PC-9 (cell line): ENCODE measurements at regions not wholly inside any gene's neighbourhood (a gene's known extent, or its start where the extent isn't known, plus 50 kb on each side); places are given as distances from the start of the nearest gene placed in this dataset.

Experiments used
- CTCF ChIP-seq: fragments of 200-600 bp; sonication (generic); conservative IDR thresholded peaks from 2 replicates; pipeline ENCODE4 v1.6.1; 2017; ENCODE audit warnings: mixed run types, antibody characterized with exemption, mild to moderate bottlenecking, moderate library complexity
- EZH2 ChIP-seq: fragments of 200-600 bp; sonication (generic); IDR thresholded peaks from 2 replicates; pipeline ENCODE4 v1.8.0; 2017; ENCODE audit warnings: antibody characterized with exemption, low read depth

DNA sequence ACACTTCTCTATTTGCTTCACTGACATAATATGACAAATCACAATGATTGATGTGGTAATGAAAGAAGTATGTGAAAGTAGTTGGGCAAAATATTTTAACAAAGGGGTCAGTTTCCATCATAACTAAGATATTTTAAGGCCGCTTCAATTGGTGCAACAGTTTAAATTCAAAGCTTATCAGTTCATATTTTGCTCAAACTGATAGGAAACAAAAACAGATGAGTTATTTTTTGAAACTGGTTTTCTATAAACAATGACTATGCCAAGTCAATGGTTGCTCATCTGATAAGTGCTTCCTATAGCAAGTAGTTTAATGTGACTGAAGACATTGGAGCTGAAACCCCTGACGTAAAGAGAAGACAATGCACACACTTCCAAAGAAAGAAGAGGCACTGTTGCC, 1290.7 kb downstream of the SUCLG1 start:
- TF ChIP-seq CTCF (no peak), EZH2 (no peak)
